MM.1S (cell line): ENCODE measurements at regions not wholly inside any gene's neighbourhood (a gene's known extent, or its start where the extent isn't known, plus 50 kb on each side); places are given as distances from the start of the nearest gene placed in this dataset.

ENCODE experiments used
- DNase-seq: peaks from one replicate; pipeline ENCODE4 v3.0.0-alpha.2; 2015
- H2AFZ ChIP-seq: fragments of 300-600 bp; sonication (generic); 2 replicates; pipeline ENCODE4 v1.6.0; 2016; ENCODE audit warnings: antibody characterized with exemption, low read length
- H3F3A ChIP-seq: fragments of 300-600 bp; sonication (generic); 2 replicates; pipeline ENCODE4 v1.6.1; 2016; ENCODE audit warnings: mild to moderate bottlenecking, antibody characterized with exemption, low read length, moderate library complexity, mixed read lengths; ENCODE audit not compliant: insufficient read depth
- H3K27ac ChIP-seq: fragments of 300-600 bp; sonication (generic); 2 replicates; pipeline ENCODE4 v1.5.1; 2016; ENCODE audit warnings: mild to moderate bottlenecking, low read length
- H3K27me3 ChIP-seq: fragments of 300-600 bp; sonication (generic); replicated peaks from 2 replicates; pipeline ENCODE4 v1.6.0; 2016; ENCODE audit warnings: low read length; ENCODE audit not compliant: insufficient read depth
- H3K36me3 ChIP-seq: fragments of 300-600 bp; sonication (generic); replicated peaks from 2 replicates; pipeline ENCODE4 v1.6.1; 2016; ENCODE audit warnings: mild to moderate bottlenecking, low read length, mixed read lengths; ENCODE audit not compliant: insufficient read depth
- H3K4me1 ChIP-seq: fragments of 300-600 bp; sonication (generic); 2 replicates; pipeline ENCODE4 v1.6.1; 2016; ENCODE audit warnings: low read length, mixed read lengths
- H3K4me2 ChIP-seq: fragments of 300-600 bp; sonication (generic); 2 replicates; pipeline ENCODE4 v1.6.0; 2016; ENCODE audit warnings: low read depth, low read length
- H3K4me3 ChIP-seq: fragments of 300-600 bp; sonication (generic); 2 replicates; pipeline ENCODE4 v1.5.1; 2016; ENCODE audit warnings: low read length, mixed read lengths
- H3K79me2 ChIP-seq: fragments of 300-600 bp; sonication (generic); 2 replicates; pipeline ENCODE4 v1.6.1; 2016; ENCODE audit warnings: mixed run types, low read length, mixed read lengths
- H3K9ac ChIP-seq: fragments of 300-600 bp; sonication (generic); 2 replicates; pipeline ENCODE4 v1.6.1; 2016; ENCODE audit warnings: low read length, mixed read lengths
- H3K9me2 ChIP-seq: fragments of 300-600 bp; sonication (generic); replicated peaks from 2 replicates; pipeline ENCODE4 v1.6.1; 2016; ENCODE audit warnings: mild to moderate bottlenecking, low read length, mixed read lengths; ENCODE audit not compliant: insufficient read depth
- H3K9me3 ChIP-seq: fragments of 300-600 bp; sonication (generic); replicated peaks from 2 replicates; pipeline ENCODE4 v1.6.1; 2016; ENCODE audit warnings: mild to moderate bottlenecking, low read length, mixed read lengths; ENCODE audit not compliant: insufficient read depth
- H4K20me1 ChIP-seq: fragments of 300-600 bp; sonication (generic); 2 replicates; pipeline ENCODE4 v1.6.1; 2016; ENCODE audit warnings: mild to moderate bottlenecking, low read length, moderate library complexity, mixed read lengths; ENCODE audit not compliant: insufficient read depth
- EZH2 ChIP-seq: fragments of 300-600 bp; sonication (generic); optimal IDR thresholded peaks from 2 replicates; pipeline ENCODE3; 2017; ENCODE audit warnings: low read depth, mild to moderate bottlenecking, antibody characterized with exemption, low read length, mixed read lengths
- EZH2phosphoT487 ChIP-seq: fragments of 300-600 bp; sonication (generic); IDR thresholded peaks from 2 replicates; pipeline ENCODE4 v1.6.1; 2018; ENCODE audit warnings: antibody characterized with exemption, low read length
- TF ChIP-seq, protein P1 (sequence below): fragments of 300-600 bp; sonication (generic); IDR thresholded peaks from 2 replicates; pipeline ENCODE4 v1.5.1; 2016; ENCODE audit warnings: antibody characterized with exemption, low read length, mixed read lengths

GRCh38 chr13:85725433-85725832 lies 73.8 kb downstream of the SLITRK6 start:
- Histone ChIP-seq H4K20me1 (no peaks in the 10 kb centered on the region), H3K27me3 (no peaks in the 10 kb centered on the region), H3K4me3 (no peak overlapping the region), H3K79me2 (no peaks in the 10 kb centered on the region), H2AFZ (no peak overlapping the region), H3K9ac (no peak overlapping the region), H3K27ac (no peak overlapping the region), H3K9me2 (no peaks in the 10 kb centered on the region), H3K9me3 (no peaks in the 10 kb centered on the region), H3K36me3 (no peaks in the 10 kb centered on the region), H3F3A (peaks cover 12% of the 10 kb centered on the region; the same call in 1 of the 2 replicates), H3K4me1 (peaks cover 27% of the 10 kb centered on the region), H3K4me2 (no peak overlapping the region)
- no peak for DNase-seq
- no peak for TF ChIP-seq EZH2
- TF ChIP-seq, protein P1, sequence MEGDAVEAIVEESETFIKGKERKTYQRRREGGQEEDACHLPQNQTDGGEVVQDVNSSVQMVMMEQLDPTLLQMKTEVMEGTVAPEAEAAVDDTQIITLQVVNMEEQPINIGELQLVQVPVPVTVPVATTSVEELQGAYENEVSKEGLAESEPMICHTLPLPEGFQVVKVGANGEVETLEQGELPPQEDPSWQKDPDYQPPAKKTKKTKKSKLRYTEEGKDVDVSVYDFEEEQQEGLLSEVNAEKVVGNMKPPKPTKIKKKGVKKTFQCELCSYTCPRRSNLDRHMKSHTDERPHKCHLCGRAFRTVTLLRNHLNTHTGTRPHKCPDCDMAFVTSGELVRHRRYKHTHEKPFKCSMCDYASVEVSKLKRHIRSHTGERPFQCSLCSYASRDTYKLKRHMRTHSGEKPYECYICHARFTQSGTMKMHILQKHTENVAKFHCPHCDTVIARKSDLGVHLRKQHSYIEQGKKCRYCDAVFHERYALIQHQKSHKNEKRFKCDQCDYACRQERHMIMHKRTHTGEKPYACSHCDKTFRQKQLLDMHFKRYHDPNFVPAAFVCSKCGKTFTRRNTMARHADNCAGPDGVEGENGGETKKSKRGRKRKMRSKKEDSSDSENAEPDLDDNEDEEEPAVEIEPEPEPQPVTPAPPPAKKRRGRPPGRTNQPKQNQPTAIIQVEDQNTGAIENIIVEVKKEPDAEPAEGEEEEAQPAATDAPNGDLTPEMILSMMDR: no peak
- no peak for TF ChIP-seq EZH2phosphoT487

- Histone ChIP-seq H3K79me2 (no peaks in the 10 kb centered on the region), H2AFZ (no peak overlapping the region), H3K9ac (no peak overlapping the region), H3K27ac (no peak overlapping the region), H3K36me3 (no peaks in the 10 kb centered on the region), H4K20me1 (no peaks in the 10 kb centered on the region), H3K9me3 (no peaks in the 10 kb centered on the region), H3K4me3 (no peak overlapping the region), H3K4me1 (peaks cover 27% of the 10 kb centered on the region), H3K9me2 (no peaks in the 10 kb centered on the region), H3F3A (peaks cover 12% of the 10 kb centered on the region; the same call in 1 of the 2 replicates), H3K27me3 (no peaks in the 10 kb centered on the region), H3K4me2 (no peak overlapping the region)
- TF ChIP-seq, protein P1: no peak
- TF ChIP-seq EZH2phosphoT487: no peak
- TF ChIP-seq EZH2: no peak
- no peak for DNase-seq
These were observed 74.4 kb downstream of the SLITRK6 start for GRCh38 chr13:85724546-85725432.

GRCh38 chr13:85719749-85720148 lies 79.5 kb downstream of the SLITRK6 start:
- Histone ChIP-seq H3K27me3 (no peaks in the 10 kb centered on the region), H3K9ac (no peak overlapping the region), H3K4me1 (peaks cover 17% of the 10 kb centered on the region), H4K20me1 (no peaks in the 10 kb centered on the region), H3K9me2 (no peaks in the 10 kb centered on the region), H3K27ac (no peak overlapping the region), H3K9me3 (no peaks in the 10 kb centered on the region), H3F3A (0 out of 2 replicates have a peak, but pooled peaks cover 3% of the 10 kb centered on the region), H3K4me2 (no peak overlapping the region), H3K79me2 (no peaks in the 10 kb centered on the region), H3K4me3 (no peak overlapping the region), H2AFZ (no peak overlapping the region), H3K36me3 (no peaks in the 10 kb centered on the region)
- TF ChIP-seq, protein P1: no peak
- TF ChIP-seq EZH2: no peak
- DNase-seq: no peak
